NCI-H2227 (cell line): ENCODE measurements at regions not wholly inside any gene's neighbourhood (a gene's known extent, or its start where the extent isn't known, plus 50 kb on each side); places are given as distances from the start of the nearest gene placed in this dataset.
A peak's percentile ranks its signal among the peaks of the same experiment; 100 is the strongest.

Experiments
- DNase-seq: peaks from one replicate; lab custom pipeline; 2025; ENCODE audit not compliant: unreplicated experiment; lab: John Stamatoyannopoulos, UW

DNA sequence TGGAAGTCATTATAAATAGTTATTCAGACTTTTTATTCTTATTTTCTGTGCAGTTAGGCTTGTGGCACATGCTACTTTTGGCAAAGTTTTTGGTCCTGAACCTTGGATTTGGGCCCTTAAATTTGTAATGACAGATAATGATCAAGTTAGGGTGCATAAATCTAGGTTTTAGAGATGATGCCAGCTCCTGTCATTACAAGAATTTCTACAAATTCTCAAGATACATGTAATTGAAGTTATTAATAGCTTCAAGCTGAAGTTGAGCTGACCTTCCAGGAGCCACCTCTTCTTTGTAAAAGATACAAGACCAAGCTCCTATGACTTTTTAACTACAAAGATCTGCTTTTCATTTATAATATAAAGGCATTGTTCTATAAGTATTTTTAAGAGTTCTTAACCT, 255.6 kb upstream of the UGT8 start:
- no peak for DNase-seq

DNA sequence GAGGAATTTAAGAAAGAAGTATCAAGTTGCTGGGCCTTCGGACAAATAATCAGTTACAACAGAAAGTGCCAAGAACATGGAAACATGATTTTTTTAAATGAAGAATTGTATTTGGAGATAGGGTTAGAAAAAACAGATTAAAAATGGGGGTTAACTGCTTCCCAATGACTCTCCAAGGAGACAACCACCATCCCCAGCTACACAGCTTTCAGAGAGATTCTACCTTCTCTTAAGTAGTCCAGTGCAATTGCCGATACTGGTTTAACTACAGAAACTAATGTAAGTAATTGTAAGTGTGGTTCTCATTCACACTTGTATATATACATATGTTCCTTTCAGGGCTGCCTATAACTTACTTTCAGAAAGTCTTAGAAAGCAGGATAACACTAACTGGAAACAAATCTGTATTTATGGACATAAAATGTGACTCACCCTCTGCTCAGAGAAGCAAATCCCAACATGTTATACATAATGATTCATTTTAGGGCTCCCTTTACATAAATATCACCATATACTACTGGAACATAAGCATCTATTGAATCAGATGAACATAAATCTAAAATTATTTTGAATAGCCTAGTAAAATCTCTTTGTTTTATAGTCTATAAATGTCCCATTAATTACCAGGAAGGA, 248.9 kb upstream of the UGT8 start:
- no peak for DNase-seq

DNA sequence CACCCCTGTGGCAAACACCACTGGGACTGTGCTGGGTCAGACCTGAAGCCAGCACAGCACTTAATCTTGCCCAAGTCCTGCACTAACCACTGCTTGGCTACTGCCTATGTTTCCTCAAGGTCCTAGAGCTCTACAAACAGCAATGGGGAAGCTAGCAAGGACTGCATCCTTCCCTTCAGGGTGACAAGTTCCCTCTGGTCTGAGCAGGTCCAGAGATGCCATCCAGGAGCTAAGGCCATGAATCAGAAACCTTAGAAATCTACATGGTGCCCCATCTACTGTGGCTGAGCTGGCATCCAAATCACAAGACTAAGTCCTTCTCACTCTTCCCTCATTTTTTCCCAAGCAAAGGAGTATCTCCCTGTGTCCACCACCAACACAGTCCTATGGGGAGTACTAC, 239.7 kb upstream of the UGT8 start:
- no peak for DNase-seq

DNA sequence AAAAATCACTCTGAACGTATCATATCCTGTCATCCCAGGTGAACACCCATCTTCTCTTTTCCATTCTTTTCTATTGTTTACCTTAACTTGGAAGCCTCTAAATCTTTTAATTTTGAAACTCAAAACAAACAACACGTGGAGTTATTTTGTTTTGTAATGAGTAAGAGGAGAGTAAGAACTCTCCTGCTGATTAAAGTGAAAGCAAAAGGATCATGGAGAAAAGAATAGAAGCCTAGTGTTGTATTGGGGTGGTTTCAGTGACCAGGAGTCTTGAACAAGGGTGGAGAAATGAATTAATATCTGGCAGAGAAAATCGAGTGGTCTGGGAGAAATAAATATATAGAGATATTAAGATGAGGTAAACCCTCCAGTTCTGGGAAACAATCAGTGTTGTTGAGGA, 237.4 kb upstream of the UGT8 start:
- no peak for DNase-seq

DNA sequence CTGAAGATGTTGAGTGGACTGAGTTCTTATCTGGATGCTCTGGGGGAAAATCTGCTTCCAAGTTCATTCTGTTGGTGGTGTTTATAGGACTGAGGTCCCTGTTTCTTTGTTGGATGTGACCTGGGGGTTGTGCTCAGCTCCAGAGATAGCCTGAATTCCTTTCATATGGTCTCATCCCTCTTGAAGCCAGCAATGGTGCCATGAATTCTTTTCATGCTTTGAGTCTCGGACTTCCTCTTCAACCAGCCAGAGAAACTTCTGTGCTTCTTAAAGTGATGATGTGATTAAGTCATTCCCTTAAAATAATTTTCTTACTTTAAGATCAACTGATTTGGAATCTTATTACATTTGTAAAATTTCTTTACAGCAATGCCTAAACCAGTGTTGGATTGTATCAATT, 233.8 kb upstream of the UGT8 start:
- no peak for DNase-seq

DNA sequence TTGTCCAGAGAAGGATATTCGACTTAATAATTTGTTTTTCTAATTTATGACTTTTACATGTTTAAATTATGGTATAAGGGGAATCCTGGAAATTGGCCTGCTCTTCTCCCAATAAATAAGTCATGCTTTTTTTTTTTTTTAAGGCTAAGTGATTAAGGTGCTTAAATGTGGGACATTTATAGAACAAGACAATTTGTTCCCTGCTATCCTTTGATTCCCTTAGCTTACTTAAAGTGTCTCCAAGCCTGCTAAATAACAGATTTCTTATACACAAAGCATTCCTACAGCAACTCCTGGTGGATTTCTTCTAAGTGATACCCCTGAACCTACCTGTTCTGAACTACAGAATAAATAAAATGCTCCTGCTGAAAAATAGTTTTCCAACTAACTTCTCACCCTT, 233.0 kb upstream of the UGT8 start:
- DNase-seq, result no peak

DNA sequence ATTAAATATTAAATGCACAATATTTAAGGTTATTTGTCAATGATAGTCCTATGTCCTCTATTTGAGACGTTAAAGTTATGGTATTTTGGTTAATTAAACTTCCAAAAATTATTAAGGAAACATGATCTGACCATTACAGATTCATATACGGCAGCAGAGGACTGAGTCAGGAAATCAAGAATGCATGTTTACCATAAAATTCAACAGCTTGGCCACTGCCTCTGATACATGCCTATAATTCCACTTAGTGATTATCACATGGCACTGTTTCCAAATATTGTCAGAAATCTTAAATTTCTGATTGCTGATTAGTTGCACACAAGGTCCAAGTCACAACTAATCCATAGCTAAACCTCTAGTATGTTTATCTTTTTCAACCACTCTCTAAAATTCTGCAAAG, 232.2 kb upstream of the UGT8 start:
- DNase-seq, result no peak

DNA sequence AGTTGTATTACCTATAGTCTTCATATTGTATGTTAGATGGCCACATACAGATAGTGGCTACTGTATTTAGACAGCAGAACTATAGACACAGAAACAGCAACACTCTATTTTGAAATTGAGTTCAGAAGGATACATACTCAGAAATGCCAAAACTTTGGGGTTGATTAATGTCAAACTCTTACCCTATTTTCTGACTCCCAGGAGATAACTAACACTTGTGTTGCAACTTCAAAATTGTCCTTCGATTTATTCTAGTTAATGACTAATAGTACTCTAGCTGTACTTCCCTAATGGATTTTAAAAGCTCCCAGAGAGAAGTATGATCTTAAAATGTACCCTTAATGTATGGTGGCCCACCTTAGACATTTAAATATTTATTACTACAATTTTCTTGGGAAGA, 229.9 kb upstream of the UGT8 start:
- DNase-seq, result no peak

DNA sequence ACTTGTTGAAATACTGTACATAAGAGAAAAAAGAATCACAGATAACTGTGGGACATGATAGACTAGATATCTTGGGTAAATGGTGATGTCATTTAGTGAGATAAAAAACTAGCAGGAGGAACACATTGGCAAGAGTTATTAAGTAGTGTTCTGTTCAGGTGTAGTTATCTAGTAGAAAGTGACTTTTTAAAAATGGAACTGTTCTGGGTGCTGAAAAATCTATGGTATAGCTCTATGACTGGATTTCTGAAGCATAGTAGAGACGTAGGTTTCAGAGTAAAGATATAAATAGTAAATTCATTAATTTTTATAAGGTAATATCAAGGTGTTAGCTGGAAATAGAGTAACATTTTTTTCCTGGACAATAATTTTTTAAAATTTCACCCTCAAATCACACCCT, 225.1 kb upstream of the UGT8 start:
- no peak for DNase-seq

DNA sequence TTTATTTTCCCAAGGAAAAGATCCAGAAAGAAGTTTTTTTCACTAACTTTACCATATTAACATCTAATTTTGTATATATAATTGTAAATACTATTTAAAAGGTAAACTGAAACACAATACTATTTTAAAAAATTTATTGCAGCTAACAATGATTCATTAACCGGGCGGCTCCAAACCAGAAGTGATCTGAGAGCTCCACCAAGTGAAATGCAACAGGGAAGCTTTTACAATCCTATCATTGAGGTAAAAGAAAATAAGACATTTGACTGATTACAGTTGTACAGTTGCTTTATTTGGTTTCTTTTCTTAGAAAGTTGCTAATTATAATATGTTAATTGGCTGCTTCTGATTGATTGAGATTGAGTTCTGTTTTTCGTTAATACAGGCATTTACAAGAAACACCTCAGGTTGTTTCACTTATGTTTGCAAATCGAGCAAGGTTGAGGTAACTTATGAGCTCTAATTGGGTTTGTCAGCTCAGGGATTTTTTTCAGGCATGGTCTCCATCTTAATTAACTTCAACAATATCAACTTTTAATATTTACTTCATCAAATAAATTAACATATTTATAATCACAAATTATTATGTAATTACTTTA, 220.2 kb upstream of the UGT8 start:
- no peak for DNase-seq

DNA sequence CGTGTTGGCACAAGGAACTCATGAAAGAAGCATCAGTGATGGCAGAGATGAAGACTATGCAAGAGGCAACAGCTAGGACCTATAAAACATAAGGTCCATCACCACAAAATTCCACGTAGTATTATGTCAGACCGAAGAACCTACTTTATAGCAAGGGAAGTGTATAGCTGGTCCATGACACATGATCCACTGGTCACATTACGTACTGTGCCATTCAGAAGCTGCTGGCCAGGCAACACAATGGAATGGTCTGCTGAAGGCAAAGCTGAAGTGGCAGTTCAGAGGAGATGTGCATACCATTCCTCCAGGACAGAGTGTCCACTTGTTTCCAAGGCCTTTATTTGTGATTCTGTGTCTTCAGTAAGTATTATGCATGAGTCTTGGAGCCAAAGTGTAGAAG, 215.5 kb upstream of the UGT8 start:
- DNase-seq, result no peak

DNA sequence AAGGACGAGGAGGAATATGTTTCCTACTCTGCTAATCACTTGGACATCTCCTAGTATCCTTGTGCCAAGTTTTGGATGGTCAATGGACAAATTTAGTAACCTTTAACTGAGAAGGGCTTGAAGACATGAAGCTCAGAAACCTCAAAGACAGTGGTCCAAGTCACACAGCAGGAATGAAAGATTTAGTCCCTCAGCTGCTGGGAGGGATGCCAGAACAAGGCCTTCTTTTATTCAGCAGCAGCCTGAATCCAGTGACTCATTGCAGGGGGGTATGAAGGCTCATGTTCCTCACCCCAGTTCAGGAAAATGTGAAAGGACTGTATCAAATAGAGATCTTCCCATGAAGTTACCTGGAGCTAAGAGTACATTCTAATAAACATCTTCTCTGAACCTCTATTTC, 214.9 kb upstream of the UGT8 start:
- no peak for DNase-seq

DNA sequence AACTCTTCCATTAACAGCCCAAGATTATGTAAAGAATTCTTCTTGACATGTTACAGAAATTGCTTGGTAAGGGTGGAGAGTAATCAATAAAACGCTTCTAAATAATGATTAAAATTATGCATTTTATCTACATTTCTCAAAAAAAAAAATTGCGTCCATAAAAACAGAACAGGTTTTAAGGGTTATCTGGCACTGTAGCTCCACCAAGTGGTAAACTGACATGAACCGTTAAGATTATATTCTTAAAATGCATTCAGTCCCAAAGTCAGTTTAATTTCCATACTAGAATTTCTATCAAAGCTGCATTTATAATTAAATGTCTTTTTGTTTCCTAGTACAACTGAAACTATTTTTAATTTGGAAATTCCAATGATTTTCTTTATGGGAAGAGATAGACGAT, 214.0 kb upstream of the UGT8 start:
- peak; percentile 24 for DNase-seq

DNA sequence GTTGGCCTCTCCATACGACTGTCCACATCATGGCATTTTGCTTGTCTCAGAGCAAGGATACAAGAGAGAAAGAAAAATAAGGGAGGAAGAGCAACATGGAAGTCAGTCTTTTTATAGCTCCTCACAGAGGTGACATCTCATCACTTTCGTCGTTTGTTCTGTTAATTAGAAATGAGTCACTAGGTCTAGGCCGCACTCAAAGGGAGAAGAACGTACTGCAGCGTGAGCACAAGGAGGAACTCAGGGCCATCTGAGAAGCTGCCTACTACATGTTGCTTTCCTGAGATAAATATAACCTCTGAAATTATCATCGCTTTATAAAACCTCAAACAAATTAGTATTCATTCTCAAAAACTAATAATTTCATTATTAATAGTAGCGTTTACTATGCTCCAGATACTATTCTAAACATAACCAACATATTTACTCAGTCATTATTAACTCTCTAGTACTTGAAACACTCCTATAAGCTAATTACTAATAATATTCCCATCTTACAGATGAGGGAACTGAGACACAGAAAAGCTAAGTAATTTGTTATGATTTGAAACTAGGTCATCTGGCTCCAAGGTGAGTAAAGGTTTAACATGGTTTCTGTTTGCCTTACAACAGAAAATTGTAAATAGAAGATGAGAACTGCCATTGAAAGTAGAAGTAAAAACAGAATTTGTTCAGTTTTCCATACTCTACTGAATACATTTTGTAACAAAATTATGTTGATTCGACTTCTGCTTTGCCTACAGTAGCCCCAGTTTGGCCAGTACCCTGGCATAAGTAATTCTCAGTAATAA, 213.2 kb upstream of the UGT8 start:
- no peak for DNase-seq

DNA sequence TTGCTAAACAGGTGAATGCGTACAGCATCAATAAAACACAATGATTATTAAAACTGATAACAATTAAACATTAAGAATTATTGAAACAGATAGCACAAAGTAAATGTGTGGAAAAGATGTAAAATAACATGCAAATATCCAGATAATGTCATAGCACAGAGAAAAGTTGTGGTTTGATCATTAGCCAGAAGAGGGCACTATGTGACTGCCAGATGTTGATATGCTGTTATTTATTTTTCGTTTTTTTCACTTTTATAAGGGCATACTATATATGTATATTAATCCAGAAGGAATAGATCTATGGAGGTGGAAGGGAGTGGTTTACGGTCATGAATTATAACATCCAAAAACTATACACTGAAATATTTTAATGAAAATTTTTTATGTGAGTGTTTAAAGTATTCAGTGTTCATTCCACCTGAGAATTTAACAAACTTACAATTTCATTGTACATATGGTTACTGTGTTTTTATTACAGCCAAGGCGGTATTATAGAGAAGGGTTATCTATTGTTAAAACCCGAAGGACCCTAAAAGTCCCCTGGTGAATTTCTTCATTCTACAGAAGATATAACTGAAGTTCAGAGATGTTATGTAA, 211.9 kb upstream of the UGT8 start:
- DNase-seq, result peak; percentile 16

DNA sequence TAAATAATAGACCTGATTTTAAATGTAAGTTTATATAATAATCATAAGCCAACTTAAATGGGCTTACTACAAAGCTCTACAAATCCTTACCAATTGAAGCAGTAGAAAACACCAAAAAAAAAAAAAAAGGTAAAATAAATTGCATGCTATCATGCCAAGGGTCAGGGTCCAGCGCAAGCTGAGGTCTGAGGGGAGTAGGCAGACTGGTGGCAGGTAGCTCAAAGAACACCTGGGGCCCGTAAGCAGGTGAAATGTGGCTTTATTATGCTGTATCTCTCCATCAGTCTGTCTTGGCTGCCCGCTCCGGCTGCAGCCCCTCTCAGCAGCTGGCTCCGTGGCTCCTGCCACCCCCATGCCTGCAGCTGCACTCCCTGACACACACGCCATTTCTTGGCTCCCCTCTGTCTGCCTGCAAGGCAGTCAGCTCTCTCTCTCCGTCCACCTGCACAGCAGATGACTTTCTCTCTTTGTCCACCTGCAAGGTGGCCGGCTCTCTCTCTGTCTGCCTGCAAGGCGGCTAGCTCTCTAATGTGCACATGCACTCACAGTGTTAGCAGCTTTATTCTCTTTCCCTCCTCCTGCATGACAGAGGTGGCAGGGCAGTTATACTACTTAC, 209.4 kb upstream of the UGT8 start:
- no peak for DNase-seq

DNA sequence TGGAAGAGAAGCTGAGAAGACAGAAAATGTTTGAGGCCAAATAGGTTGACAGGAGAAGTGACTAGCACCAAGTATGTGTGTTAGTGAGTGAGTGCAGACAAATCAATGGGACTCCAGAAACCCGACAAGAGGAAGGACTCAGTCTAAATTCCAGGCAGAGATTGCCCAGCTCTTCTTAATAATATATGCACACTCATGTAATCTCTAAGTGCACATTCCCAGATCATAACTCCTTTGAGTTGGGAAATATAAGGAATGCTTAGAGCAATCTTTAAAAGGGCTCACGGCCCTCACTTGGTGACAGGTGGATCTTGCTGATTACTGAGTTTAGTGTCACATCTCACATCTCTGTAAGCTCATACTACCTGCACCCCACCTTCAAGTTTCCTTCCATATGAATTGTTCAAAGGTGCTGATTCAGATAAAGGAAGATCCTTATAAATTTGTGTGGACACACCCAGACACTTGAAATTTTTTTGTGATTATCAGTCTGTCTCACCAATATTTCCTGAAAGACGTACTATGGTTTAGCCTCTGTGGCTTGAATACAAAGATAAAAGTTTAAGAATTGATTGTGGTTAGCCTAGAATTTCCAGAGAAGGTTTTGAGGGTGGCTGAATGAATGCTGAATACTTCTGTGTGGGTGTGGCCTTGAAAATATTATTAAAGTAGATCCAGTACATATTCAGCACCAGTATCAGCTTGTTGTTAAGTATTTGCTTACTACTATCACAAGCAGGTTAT, 205.1 kb upstream of the UGT8 start:
- DNase-seq, result no peak

DNA sequence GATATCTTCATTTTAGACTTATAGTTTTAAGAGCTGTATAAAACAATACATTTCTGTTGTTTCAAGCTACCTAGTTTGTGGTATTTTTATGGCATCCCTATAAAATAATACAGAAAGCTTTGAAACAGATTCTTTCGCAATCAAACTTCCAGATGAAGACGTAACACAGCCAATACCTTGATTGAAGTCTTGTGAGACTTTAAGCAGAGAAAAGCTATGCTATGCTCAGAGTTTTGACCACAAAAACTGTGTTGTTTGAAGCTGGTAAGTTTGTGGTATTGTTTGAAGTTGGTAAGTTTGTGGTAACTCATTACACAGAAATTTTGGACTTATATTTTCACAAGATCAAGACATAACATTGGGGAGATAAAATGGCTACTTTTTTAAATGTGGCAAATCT, 201.8 kb upstream of the UGT8 start:
- DNase-seq, result no peak

DNA sequence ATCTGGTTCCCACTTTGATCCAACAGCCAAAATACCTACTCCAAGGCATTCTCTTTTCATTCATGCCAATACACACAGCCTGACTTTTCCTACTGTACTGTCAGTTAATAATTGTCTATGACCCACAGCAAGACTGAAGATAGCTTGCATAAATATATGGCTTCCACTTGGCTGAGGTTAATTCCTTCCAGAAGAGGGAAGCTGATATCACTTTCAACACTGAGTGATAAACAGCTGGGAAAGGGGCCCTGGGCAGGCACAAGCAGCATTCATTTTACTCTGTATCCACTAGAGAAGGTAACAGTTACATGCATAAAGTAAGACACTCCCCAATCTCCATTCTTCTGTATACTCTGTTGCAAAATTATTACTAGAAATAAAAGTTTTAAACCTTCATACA, 200.2 kb upstream of the UGT8 start:
- DNase-seq, result no peak

DNA sequence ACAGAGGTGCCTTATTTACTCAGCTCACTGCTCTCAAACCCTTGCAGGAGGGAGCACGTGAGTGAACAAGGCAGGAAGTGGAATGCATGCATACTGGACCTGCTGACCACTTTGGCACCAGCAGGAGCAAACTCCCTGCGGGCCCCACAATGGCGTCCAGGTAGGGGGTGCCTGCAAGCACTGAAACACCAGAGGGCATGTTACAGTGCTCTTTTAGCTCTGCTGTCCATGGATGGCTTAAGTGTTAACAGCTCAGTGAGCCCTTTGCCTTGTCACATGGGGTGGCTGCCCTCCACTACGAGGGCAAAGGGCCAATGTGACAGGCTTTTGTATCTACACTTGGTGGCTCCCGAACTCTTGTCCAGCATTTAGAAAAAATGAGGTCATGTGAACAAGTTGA, 199.5 kb upstream of the UGT8 start:
- DNase-seq, result no peak

DNA sequence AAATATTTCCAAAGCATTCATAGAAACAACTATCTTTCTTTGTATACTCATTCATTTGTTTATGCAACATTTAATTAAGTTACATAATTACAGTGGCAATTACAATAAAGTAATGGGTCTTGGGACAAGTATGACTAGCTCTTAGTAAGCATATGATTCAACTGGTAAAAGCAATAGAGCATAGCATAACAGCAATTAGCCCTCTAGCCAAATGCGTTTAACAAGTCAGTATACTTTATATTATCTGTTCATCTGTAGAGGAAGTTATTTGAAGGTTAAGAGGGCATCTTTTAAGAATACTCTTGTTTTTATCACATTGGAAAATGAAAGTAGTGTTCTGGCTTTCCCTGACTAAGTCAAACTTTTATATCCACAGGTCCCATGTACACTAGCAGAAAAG, 198.1 kb upstream of the UGT8 start:
- no peak for DNase-seq
